Activated CD4-positive, alpha-beta T cell treated with anti-CD3 and anti-CD28 coated beads for 48 hours (primary cell): ENCODE measurements at regions not wholly inside any gene's neighbourhood (a gene's known extent, or its start where the extent isn't known, plus 50 kb on each side); places are given as distances from the start of the nearest gene placed in this dataset.
"Not testable (repeated sequence)": the region's sequence is repeated elsewhere in the genome, so short reads cannot be mapped to it uniquely, and the experiment has no call there.

Experiments
- DNase-seq: peaks from one replicate; pipeline ENCODE4 v3.0.0-alpha.2; 2020

- no peak for DNase-seq
These were observed 81.3 kb upstream of the BHLHE40 start for GRCh38 chr3:4897765-4898453.

GRCh38 chr3:4898454-4899313, 80.6 kb upstream of the BHLHE40 start:
- no peak for DNase-seq

- peak; percentile 37 for DNase-seq
These were observed 79.5 kb upstream of the BHLHE40 start for GRCh38 chr3:4899710-4900109.

GRCh38 chr3:4900298-4900697, 78.9 kb upstream of the BHLHE40 start:
- peak; percentile 22 for DNase-seq

GRCh38 chr3:4904811-4905695, 74.2 kb upstream of the BHLHE40 start:
- DNase-seq, result no peak

- DNase-seq, result peak; percentile 45
These were observed 73.1 kb upstream of the BHLHE40 start for GRCh38 chr3:4906107-4906621.

- DNase-seq, result no peak
These were observed 72.2 kb upstream of the BHLHE40 start for GRCh38 chr3:4907050-4907449.

- no peak for DNase-seq
These were observed 71.4 kb upstream of the BHLHE40 start for GRCh38 chr3:4907643-4908432.

GRCh38 chr3:4908433-4909156, 70.6 kb upstream of the BHLHE40 start:
- no peak for DNase-seq

- no peak for DNase-seq
These were observed 64.8 kb upstream of the BHLHE40 start for GRCh38 chr3:4914464-4914863.

- not testable (repeated sequence) for DNase-seq
These were observed 57.6 kb upstream of the BHLHE40 start for GRCh38 chr3:4921589-4921988.

GRCh38 chr3:4926892-4927291, 52.3 kb upstream of the BHLHE40 start:
- no peak for DNase-seq

- no peak for DNase-seq
These were observed 50.9 kb upstream of the BHLHE40 start for GRCh38 chr3:4928277-4928789.
